Neural progenitor cell (in vitro differentiated cells): ENCODE measurements at regions not wholly inside any gene's neighbourhood (a gene's known extent, or its start where the extent isn't known, plus 50 kb on each side); places are given as distances from the start of the nearest gene placed in this dataset.
A peak's percentile ranks its signal among the peaks of the same experiment; 100 is the strongest.

ENCODE experiments used
- DNase-seq: peaks from one replicate; pipeline ENCODE4 v3.0.0-alpha.2; 2016; ENCODE audit warnings: low spot score
- H2AFZ ChIP-seq: fragments of 200-600 bp; sonication (generic); replicated peaks from 2 replicates; pipeline ENCODE4 v1.6.1; 2016; ENCODE audit warnings: antibody characterized with exemption
- H3F3A ChIP-seq: fragments of 200-600 bp; sonication (generic); 2 replicates; pipeline ENCODE4 v1.6.1; 2016; ENCODE audit warnings: antibody characterized with exemption, low read depth
- H3K27ac ChIP-seq: fragments of 200-600 bp; sonication (generic); 2 replicates; pipeline ENCODE4 v1.5.1; 2016; ENCODE audit warnings: mild to moderate bottlenecking
- H3K27me3 ChIP-seq: fragments of 200-600 bp; sonication (generic); 2 replicates; pipeline ENCODE4 v1.6.1; 2016; ENCODE audit warnings: mild to moderate bottlenecking, moderate library complexity
- H3K36me3 ChIP-seq: fragments of 200-600 bp; sonication (generic); 2 replicates; pipeline ENCODE4 v1.5.1; 2016
- H3K4me1 ChIP-seq: fragments of 200-600 bp; sonication (generic); 2 replicates; pipeline ENCODE4 v1.6.1; 2016; ENCODE audit warnings: mixed run types
- H3K4me2 ChIP-seq: fragments of 200-600 bp; sonication (generic); 2 replicates; pipeline ENCODE4 v1.6.1; 2016
- H3K4me3 ChIP-seq: fragments of 200-600 bp; sonication (generic); 2 replicates; pipeline ENCODE4 v1.5.1; 2016
- H3K79me2 ChIP-seq: fragments of 200-600 bp; sonication (generic); 2 replicates; pipeline ENCODE4 v1.6.1; 2016; ENCODE audit warnings: low read depth
- H3K9ac ChIP-seq: fragments of 200-600 bp; sonication (generic); 2 replicates; pipeline ENCODE4 v1.6.1; 2016
- H3K9me3 ChIP-seq: fragments of 200-600 bp; sonication (generic); 2 replicates; pipeline ENCODE4 v1.5.1; 2016; ENCODE audit warnings: low read depth
- H4K20me1 ChIP-seq: fragments of 200-600 bp; sonication (generic); 2 replicates; pipeline ENCODE4 v1.6.1; 2016; ENCODE audit warnings: low read depth
- H3K27ac Mint-ChIP-seq: 3 replicates; pipeline ENCODE4 v1.8.0; 2021; ENCODE audit warnings: mixed read lengths
- H3K27me3 Mint-ChIP-seq: 2 replicates; pipeline ENCODE4 v1.8.0; 2022; ENCODE audit warnings: low read depth, mild to moderate bottlenecking, inconsistent platforms, moderate library complexity, mixed read lengths; ENCODE audit not compliant: insufficient read depth
- H3K36me3 Mint-ChIP-seq: 3 replicates; pipeline ENCODE4 v1.8.0; 2021; ENCODE audit warnings: mixed read lengths
- H3K4me1 Mint-ChIP-seq: 3 replicates; pipeline ENCODE4 v1.8.0; 2021; ENCODE audit warnings: mixed read lengths
- H3K4me3 Mint-ChIP-seq: 3 replicates; pipeline ENCODE4 v1.8.0; 2021; ENCODE audit warnings: mild to moderate bottlenecking, moderate library complexity, mixed read lengths
- H3K9me3 Mint-ChIP-seq: 3 replicates; pipeline ENCODE4 v1.8.0; 2020; ENCODE audit warnings: mixed read lengths
- EZH2 ChIP-seq: fragments of 200-600 bp; sonication (generic); IDR thresholded peaks from 2 replicates; pipeline ENCODE4 v1.6.1; 2017; ENCODE audit warnings: antibody characterized with exemption, mild to moderate bottlenecking, moderate library complexity
- EZH2phosphoT487 ChIP-seq: fragments of 200-600 bp; sonication (generic); IDR thresholded peaks from 2 replicates; pipeline ENCODE4 v1.6.1; 2017; ENCODE audit warnings: antibody characterized with exemption
- TF ChIP-seq, protein P1 (sequence below): fragments of 200-600 bp; sonication (generic); IDR thresholded peaks from 2 replicates; pipeline ENCODE4 v1.5.1; 2017; ENCODE audit warnings: antibody characterized with exemption, mild to moderate bottlenecking

DNA sequence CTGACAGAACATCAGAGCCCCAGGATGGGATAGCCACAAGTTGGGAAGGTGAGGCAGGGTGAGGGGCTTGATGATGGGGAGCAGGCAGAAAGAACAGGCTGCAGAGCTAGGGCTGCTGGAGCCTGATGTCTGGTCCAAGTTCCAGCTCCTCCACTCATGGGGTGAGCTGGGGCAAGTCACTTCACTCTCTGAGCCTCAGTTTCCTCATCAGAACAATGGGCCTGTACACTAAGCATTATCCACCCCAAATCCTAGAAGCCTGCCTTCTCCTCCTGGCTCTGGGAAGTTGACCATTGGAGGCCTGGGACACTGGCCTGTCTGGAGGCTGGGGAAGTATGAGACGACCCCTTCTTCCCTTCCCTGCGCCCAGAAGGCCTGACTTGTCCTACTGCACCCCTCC lies 51.8 kb upstream of the PSD2 start:
- H3K4me3 ChIP-seq = no peak overlapping the region
- Mint-ChIP-seq H3K36me3 (no peaks in the 10 kb centered on the region), H3K4me3 (no peak overlapping the region), H3K4me1 (peaks cover 71% of the 10 kb centered on the region), H3K27me3 (peaks cover 19% of the 10 kb centered on the region), H3K9me3 (no peaks in the 10 kb centered on the region), H3K27ac (peak overlapping the region; percentile 28)
- DNase-seq = no peak
- H3K27me3 ChIP-seq = peaks cover 46% of the 10 kb centered on the region
- no peak overlapping the region for H3K9ac ChIP-seq
- H4K20me1 ChIP-seq = peaks cover 8% of the 10 kb centered on the region
- H3K9me3 ChIP-seq = no peaks in the 10 kb centered on the region
- TF ChIP-seq EZH2 (no peak), EZH2phosphoT487 (no peak)
- TF ChIP-seq, protein P1, sequence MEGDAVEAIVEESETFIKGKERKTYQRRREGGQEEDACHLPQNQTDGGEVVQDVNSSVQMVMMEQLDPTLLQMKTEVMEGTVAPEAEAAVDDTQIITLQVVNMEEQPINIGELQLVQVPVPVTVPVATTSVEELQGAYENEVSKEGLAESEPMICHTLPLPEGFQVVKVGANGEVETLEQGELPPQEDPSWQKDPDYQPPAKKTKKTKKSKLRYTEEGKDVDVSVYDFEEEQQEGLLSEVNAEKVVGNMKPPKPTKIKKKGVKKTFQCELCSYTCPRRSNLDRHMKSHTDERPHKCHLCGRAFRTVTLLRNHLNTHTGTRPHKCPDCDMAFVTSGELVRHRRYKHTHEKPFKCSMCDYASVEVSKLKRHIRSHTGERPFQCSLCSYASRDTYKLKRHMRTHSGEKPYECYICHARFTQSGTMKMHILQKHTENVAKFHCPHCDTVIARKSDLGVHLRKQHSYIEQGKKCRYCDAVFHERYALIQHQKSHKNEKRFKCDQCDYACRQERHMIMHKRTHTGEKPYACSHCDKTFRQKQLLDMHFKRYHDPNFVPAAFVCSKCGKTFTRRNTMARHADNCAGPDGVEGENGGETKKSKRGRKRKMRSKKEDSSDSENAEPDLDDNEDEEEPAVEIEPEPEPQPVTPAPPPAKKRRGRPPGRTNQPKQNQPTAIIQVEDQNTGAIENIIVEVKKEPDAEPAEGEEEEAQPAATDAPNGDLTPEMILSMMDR = no peak
- H3K4me2 ChIP-seq = no peak overlapping the region
- H3F3A ChIP-seq = peaks cover 24% of the 10 kb centered on the region
- H3K27ac ChIP-seq = no peak overlapping the region
- H3K79me2 ChIP-seq = no peaks in the 10 kb centered on the region
- no peak overlapping the region for H2AFZ ChIP-seq
- H3K36me3 ChIP-seq = no peaks in the 10 kb centered on the region
- H3K4me1 ChIP-seq = peaks cover 42% of the 10 kb centered on the region

DNA sequence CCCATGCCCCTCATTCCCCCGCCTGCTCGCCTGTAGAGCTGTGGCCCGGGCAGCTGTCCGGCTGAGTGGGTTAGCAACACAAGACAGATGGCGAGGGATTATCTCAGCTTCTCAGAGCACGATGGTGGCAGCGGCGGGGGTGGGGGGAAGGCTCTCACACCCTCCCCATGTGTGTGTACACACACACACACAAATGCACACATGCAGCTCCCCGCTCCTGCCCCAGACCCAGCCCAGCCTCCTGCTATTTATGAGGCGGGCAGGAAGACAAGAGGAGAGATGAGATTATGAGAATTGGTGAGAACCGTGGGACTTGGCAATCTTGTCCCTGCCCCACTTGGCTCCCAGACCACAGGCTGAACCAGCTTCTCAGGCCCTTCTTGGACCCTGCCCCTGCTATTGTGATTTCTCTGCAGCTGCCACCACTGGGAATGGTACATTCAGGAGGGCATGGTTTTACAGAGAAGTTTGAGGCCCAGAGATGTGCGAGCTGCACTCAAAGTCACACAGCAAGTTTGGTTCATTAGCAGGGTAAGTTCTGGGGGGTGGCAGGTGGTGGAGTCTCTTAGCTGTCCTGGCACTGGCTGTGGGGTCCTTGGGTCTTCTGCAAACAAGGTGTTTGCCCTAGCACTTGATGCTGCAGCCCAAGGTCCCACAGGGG lies 51.0 kb upstream of the PSD2 start:
- H3F3A ChIP-seq = peaks cover 24% of the 10 kb centered on the region
- H3K79me2 ChIP-seq = no peaks in the 10 kb centered on the region
- Mint-ChIP-seq H3K27ac (peak overlapping the region; percentile 97), H3K9me3 (no peaks in the 10 kb centered on the region), H3K4me3 (peak overlapping the region; percentile 11), H3K36me3 (no peaks in the 10 kb centered on the region), H3K27me3 (peaks cover 19% of the 10 kb centered on the region), H3K4me1 (peaks cover 74% of the 10 kb centered on the region)
- no peak for DNase-seq
- TF ChIP-seq, protein P1 = no peak
- TF ChIP-seq EZH2phosphoT487 (no peak), EZH2 (no peak)
- H3K4me2 ChIP-seq = no peak overlapping the region
- no peaks in the 10 kb centered on the region for H3K36me3 ChIP-seq
- peaks cover 37% of the 10 kb centered on the region for H3K4me1 ChIP-seq
- H3K4me3 ChIP-seq = no peak overlapping the region
- no peak overlapping the region for H3K27ac ChIP-seq
- H4K20me1 ChIP-seq = peaks cover 15% of the 10 kb centered on the region
- peaks cover 54% of the 10 kb centered on the region for H3K27me3 ChIP-seq
- H3K9ac ChIP-seq = no peak overlapping the region
- no peak overlapping the region for H2AFZ ChIP-seq
- no peaks in the 10 kb centered on the region for H3K9me3 ChIP-seq

DNA sequence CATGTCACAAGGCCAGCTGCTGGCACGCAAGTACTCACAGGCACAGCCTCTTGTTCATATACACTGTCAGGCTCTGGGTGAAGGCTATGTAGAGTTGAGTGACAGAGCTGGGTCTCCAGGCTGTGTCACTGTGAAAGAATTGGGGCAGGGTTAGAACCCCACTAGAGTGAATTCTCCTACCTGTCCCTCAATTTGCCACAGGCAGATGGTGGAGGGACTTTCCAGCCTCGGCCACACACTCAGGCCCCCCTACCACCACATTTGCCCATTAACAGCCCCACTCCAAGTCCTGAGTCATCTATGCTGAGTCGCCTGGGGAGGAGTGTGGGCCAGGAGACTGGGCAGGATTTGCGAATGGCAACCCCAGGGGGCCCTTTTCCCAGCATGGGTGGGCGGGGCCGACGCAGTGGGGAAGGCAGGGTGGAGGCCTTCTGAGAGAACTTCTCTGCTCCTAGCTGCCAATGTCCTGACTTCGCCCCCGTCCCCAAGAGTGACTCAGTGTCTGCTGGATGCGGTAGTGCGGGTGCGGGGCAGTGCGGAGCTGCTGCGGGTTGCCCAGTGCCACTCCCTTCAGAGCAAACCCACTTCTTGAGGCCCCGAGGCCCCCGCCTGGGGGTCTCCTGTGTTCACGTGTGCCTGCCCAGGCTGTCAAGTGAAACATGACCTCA lies 50.3 kb upstream of the PSD2 start:
- Mint-ChIP-seq H3K27me3 (peaks cover 22% of the 10 kb centered on the region), H3K27ac (no peak overlapping the region), H3K4me3 (peak overlapping the region; percentile 11), H3K4me1 (peaks cover 71% of the 10 kb centered on the region), H3K9me3 (no peaks in the 10 kb centered on the region), H3K36me3 (no peaks in the 10 kb centered on the region)
- TF ChIP-seq EZH2 (no peak), EZH2phosphoT487 (no peak)
- TF ChIP-seq, protein P1 = no peak
- H2AFZ ChIP-seq = no peak overlapping the region
- peaks cover 15% of the 10 kb centered on the region for H4K20me1 ChIP-seq
- H3K9ac ChIP-seq = no peak overlapping the region
- no peaks in the 10 kb centered on the region for H3K9me3 ChIP-seq
- H3K4me3 ChIP-seq = no peak overlapping the region
- peaks cover 37% of the 10 kb centered on the region for H3K4me1 ChIP-seq
- no peak for DNase-seq
- peaks cover 24% of the 10 kb centered on the region for H3F3A ChIP-seq
- no peaks in the 10 kb centered on the region for H3K36me3 ChIP-seq
- H3K27ac ChIP-seq = no peak overlapping the region
- peak overlapping the region; percentile 94 for H3K4me2 ChIP-seq
- no peaks in the 10 kb centered on the region for H3K79me2 ChIP-seq
- peaks cover 61% of the 10 kb centered on the region for H3K27me3 ChIP-seq
